HG03196 (cell line): ENCODE measurements at regions not wholly inside any gene's neighbourhood (a gene's known extent, or its start where the extent isn't known, plus 50 kb on each side); places are given as distances from the start of the nearest gene placed in this dataset.
"Not testable (repeated sequence)": the region's sequence is repeated elsewhere in the genome, so short reads cannot be mapped to it uniquely, and the experiment has no call there.

Experiments used
- ATAC-seq: cut with Tn5 transposase; IDR thresholded peaks from one replicate; pipeline ENCODE4 v1.9.1; 2021; ENCODE audit not compliant: unreplicated experiment

DNA sequence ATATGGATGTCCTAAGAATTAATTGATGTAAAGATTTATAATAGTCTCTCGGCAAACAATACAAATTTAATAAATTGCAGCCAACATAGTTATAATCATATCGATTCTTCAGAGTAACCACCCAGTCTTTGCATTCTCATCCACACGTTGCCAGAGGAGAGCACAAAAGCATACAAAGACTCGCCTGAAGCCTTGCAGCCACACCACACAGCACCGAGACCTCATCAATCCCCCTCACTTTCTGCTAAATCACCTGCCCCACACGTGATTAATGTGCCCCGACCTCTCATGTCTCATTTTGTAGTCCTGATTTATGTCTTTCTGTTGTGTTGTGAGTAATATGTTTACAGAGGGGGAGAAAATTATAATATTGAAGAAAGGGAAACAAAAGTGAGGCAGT lies 510.4 kb downstream of the TRIML1 start:
- no peak for ATAC-seq

DNA sequence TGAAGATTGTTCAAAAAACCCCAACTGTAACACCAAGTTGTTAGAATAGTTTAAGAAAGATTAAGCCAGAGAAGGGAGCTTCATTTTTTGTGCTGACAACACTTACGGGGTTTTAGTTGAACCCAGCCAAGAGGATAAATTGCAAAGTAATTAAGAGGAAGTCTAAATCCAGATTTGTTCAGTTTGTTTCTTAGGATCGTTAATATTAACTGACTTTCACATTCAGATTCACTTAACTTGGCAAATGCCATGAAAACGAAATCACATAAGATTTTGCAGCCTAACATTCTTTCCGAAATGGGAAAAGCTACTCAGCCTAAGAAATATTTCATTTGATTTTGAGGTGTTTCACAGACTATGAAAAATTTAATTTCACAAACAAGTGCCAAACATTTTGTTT lies 511.3 kb downstream of the TRIML1 start:
- no peak for ATAC-seq

DNA sequence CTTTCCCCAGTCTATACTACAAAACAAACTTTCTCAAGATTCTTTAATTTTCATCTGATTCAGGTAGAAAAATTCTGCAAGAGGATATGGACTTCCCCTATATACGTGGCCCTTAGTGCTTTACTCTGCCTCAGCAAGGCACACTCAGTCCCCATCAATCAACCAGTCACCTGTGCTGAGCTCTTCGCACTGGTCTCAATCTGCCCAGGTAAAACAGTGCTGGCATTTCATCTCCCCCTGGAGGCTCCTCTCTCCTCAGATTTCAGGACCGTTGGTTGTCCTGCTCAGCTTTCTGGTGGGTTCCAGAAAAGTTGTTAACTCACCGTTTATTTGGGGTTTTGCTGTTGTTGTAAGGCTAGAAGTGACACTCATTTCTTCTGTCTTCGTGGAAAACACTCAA lies 518.1 kb downstream of the TRIML1 start:
- no peak for ATAC-seq

DNA sequence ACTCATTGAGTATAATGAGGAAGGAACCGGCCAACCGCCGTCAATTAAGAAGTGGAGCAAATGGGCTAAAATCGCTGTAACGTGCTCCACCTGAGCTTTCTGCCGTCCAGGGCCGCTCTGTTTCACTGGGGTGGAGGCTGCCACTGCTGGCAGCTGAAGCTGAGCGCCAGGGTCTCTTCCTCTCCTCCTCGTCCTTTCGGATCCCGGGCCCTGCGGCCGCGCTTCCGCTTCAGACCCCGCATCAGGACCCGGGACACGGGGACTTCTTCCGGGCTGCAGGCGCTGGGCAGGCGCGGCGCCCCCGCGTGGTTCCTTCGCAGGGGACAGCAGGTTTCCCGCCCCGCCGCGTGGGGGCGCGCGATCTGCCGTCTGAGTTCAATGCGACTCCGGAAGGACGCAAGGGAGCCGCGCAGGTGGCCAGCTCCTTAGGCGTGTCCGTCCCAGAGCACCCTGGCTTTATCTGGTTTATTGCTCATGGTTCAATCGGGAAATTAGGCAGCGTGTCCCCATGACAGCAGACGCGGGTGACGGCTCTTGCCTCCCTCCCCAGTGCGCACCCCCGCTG lies 519.8 kb downstream of the TRIML1 start:
- ATAC-seq = no peak

DNA sequence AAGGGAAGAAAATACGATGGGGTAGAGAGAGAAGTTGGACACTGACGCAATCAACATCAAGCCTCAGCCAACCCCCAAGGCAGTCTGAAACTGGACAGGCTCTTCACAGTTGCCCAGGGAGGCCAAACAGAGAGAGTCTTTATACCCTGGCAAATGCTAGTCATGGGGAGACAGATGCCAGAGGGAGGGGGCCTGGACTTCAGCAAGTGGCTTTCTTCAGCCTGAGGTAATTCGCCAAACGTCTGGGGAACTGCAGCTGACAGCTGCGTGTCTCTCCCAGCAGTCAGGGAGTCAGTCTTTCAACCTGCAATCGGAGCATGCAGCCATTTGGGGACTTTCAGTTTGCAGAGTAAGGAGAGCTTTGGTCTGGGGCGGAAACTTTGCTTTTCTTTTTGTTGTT lies 521.6 kb downstream of the TRIML1 start:
- no peak for ATAC-seq

DNA sequence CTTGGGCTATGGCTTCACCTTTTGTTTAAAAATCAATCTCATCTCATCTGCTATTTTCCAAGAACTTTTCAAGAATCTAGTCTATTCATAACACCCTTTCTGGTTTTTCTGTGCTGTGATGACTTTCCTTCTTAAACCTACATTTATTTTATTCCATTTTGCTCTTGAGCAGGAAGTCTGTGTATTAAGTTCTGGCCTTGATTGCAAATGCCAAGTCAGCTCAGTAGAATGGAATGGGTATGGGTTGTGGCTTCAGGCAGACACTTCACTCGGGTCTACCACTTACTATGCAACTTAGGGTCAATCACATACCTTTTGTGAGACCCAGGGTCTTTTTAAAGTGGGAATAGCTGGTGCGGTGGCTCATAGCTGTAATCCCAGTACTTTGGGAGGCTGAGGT lies 522.3 kb downstream of the TRIML1 start:
- ATAC-seq = no peak

DNA sequence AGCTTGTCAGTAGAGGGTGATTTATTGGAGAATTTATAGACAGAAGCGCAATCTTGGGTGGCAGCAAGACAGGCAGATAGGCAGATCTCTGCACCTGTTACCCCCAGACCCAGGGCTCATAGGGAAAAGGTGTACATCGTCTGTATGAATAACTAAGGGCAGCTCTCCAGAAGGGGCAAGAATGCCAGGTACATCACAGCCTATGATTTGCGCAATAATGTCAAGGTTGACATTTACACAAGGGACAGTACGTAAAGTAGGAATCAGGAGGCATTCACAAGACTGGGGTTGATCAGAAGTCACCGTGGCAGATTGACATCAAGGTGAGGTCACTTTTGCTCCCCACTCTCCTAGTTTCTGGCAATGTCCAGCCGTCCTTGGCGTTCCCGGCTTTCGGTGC lies 524.1 kb downstream of the TRIML1 start:
- ATAC-seq = no peak

DNA sequence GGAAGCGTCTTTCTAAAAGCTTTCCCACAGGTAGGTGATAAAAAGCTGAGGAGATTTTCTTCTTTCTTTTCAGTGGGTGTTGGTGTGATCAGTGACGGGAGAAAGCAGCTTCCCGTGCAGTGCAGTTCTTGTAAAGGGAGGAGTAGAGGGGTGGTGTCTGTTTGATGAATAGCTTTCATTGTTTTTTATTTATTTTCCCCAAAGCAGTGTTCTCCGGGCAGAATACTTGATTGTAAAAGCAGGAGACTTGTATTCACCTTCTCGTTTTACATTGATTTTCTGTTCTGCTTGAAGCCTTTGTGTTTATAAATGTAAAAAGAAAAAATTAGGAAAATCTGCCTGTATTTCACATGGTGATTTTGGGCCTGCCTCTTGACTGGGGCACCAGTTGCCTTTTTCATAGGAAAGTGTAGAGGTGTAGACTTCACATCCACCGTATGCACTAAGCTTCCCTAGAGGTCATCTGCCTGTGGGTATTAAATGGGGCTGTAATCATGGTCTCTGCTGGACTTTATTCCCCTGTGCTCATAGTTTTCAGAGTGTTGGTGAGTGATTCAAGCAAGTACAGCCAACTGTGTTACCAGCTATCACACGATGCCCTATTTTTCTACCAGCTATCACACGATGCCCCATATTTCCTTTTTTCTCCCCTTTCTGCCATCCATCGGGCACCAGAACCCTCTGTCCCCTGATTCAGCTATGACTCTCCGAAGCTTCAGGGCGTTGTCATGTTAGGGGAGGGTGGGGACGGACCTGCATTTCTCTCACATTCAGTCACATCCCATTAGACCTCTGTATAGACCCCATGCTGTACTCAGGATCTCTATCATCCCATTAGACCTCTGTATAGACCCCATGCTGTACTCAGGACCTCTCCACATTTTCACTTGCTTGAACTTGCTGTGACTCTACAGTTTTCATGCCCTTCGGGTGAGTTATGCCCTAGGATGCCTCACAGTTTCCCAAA lies 526.5 kb downstream of the TRIML1 start:
- no peak for ATAC-seq

DNA sequence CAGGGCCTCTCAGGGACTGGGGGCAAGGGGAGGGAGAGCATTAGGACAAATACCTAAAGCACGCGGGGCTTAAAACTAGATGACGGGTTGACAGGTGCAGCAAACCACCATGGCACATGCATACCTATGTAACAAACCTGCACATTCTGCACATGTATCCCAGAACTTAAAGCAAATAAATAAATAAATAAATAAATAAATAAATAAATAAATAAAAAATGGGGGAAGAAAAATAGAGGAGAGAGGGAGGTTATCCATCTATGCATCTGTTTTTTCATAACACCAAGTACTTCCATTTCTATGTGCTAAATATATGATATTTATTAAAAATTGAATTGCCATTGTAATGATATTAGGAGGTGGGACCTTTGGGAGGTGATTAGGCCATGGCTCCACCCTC lies 539.5 kb downstream of the TRIML1 start:
- not testable (repeated sequence) for ATAC-seq

DNA sequence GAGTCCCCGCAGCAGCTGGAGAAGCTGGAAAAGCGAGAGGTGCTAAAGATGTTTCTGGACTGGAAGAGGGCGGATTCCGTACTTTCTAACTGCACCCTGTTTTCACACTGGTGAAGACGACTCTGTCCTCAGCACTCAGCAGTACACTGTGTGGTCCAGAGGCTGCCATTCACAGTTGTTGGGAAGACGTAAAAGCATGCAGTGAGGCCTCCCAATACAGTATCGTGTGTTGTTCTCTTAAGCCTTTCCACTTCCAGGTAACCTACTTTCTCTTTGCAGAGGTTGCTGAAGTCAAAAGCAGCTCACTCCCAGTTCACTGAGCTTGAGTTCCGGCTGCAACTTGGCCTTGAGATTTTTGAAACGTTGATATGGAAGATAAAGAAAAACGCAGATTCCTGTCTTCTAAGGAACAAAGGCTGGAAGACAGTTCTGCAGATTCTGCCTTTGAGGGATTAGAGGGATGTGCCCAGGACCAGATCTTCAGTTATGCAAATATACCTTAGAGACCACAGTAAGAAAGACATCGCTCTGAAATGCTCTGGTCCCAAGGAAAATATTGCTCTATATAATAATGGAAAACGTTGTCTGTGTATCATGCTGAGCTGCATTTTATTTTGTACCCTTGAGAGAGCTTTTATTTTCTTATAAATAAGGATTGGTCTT lies 540.9 kb downstream of the TRIML1 start:
- ATAC-seq = no peak

DNA sequence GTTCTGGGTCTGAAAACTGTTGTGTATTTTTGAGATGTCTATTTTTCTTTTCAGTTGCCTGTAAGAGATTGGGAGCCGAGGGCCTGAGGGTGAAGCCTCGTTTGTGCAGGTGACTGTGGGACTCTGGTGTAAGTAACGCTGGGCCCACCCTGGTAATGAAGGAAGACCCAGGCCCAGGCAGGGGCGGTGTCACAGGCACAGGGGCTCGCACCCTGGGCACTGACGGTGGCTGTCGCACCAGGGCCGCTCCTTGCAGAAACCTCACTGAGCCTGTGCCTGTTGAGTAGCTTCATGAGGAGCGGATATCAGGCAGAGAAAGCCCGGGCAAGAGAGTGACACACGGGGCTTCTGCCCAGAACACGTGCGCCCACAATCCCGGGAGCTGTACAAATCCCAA lies 541.4 kb downstream of the TRIML1 start:
- no peak for ATAC-seq

DNA sequence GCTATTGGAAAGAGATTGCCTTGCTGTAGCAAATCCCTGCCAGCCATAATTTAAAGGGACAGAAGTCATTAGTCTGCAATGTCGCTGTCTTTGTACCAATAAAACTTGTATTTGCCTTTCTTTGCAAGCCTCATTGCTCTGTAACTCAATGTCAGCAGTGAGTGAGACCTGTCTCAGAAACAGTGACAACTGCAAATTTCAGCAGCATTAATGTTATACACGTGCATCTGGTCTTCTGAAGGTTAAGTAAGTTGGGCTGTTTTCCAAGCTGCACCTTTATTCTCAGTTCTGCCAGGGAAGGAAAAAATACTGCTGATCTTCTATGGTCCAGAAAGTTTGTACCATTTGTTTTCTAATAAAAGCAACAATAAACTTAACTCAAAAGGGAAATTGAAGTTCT lies 543.1 kb downstream of the TRIML1 start:
- ATAC-seq = no peak

DNA sequence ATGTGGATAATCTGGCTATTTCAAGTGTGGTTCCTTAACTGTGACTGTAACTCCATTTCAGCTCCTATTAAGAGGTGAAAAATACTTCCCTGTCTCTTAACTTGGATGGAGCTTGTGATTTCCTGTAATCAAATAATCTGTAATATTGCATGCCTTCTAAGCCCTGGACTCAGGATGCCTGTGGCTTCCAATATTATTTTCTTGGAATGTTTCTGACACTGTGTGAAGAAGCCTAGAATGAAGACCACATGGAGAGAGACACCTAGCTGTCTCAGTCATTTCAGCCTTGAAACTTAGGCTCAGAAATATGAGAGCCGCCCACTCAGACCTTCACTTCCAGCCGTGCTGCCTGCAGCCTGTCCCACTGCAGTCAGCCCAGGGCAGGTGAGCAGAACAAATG lies 544.3 kb downstream of the TRIML1 start:
- no peak for ATAC-seq

DNA sequence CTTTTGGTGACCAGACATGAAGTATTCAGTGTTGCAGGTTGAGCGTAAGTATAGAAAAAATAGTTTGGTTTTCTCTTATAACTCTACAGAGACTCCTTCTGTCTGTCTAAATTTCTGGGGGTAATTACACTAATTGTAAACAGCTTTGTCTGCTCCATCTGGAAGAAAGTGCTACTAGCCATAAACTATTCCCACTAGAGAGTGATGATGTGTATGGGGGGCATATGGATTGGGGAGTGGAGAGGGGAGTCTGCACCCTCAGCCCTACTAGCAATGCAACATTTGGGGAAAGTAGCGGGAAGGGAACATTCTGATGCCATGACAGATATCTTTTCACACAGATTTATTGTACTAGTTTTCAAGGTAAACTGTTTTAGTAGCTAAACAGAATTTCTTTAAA lies 549.7 kb downstream of the TRIML1 start:
- no peak for ATAC-seq

DNA sequence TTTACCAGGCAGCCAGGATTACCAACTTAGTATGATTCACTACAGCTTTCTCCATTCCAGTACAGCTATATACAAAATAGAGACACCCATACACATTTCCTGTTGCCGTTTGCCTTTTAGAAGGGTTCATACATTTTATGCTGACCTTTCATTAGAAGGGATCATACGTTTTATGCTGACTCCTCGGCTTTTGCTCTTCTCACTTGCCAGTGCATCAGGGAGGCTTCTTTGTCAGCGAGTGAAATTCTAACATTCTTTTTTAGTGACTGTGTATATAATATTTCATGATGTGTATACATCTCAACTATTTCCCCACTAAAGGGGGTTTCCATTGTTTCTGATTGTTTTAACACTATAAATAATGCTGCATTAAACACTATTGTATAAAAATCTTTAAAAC lies 552.6 kb downstream of the TRIML1 start:
- no peak for ATAC-seq

DNA sequence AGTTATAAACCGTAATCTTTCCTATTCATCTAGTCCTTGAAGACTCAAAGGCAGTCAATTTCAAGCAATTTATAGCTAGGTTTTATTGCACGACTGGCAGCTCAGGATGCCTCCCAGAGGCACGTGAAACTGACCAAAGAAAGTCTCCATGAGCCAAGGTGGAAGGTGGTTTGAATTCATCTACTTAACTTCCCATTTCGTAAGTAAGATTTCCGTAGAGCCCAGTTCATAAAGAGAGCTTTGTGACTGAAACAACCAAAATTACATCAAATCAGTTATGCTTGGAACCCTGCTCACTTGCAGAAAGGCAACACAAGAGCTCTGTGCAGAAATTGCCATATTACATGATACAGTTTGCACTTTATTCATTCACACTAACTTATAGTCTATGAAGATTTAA lies 556.0 kb downstream of the TRIML1 start:
- no peak for ATAC-seq

DNA sequence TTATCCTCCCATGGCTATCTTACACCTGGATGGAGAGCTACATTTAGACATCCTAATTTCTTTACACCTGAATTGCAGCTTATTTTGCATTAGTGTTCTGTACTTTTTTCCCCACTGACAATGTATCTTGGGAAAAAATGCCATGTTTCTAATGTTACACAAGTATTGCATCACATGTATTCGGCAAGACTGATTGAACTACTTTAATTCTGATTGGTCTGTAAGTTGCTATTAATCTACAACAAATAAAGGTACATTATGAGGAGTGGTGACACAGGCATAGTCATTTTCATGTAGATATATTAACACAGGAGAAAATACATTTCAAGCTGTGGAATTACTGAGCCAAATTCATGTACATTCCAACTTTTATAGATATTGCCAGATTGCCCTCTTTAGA lies 558.0 kb downstream of the TRIML1 start:
- ATAC-seq = no peak

DNA sequence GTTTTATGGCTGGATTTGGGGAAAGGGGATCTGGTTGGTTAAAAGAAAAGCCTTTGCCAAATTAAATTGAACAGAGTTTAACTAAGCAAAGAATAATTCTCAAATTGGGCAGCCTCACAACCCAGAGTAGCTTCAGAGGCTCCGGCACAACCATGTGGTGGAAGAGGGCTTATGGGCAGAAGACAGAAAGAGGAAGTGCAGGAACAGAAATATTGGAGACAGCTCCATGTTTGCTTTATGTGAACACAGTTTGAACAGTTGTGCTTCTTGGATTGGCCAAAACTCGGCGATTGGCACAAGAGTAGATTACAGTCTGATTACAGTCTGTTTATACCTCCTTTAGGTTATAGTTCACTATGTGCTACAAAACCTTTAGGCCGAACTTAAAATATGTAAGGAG lies 562.7 kb downstream of the TRIML1 start:
- no peak for ATAC-seq

DNA sequence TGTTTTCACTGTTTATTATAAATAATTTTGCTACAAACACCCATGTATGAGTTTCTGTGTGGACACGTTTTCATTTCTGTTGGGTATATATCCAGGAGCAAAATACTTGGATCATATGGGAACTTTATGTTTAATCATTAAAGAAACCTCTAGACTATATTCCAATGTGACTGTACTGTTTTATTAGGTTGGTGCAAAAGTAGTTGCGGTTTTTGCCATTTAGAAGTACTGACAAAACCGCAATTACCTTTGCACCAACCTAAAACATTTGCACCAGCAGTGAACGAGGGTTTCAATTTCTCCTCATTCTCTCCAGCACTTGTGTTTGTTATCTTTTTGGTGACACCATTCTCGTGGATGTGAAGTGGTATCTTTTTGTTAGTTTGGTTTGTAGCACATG lies 565.0 kb downstream of the TRIML1 start:
- no peak for ATAC-seq

DNA sequence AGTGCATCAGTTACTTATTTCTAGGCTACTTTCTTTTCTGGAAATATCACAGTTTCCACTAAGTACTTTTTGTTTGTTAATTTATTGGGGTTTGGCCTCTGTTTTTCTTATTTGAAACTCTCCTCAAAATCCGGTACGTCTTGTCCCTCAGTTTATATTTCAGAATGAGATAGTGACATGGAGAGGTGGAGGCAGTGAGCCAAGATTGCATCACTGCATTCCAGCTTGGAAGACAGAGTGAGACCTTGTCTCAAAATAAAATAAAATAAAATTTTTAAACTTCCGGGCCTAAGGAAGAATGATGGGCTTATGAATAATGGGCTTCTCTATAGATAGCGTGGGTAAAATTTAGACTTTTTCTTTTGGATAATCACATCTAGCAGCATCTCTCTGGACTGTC lies 567.8 kb downstream of the TRIML1 start:
- no peak for ATAC-seq

DNA sequence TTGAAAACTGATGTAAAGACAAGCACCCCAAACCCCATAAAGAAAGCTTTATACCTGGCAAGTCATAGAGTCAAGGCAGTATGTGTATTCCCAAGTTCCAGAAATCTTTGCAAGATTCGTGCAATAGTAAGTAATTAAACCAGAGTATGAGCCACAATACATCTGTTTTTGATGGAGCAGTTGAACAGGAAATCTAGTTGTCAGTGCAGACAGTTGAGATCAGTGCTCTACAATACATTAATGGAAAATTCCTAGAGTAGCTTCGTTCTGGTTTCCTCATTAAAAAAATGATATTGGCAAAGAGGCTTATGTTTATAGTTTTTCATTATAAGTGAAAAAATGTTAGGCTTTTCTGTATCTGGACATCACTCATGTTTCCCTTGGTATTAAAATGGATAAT lies 575.3 kb downstream of the TRIML1 start:
- no peak for ATAC-seq

DNA sequence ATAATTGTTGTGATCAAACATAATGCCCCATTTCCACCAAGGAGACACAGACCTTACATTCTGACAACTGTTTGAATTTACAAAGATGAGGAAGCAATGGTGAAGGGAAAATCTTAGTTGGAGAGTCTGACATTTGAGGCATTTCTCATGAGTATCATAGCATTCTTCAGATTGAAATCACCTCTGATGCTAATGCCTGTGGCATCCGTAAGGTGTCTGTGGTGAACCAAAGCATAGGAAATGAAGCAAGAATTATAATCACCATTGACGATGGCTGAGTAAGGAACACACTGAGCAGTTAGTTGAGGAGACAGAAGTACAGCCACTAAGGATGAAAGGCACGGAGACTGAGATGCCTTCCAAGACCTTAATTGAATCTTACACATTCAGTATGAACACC lies 575.7 kb downstream of the TRIML1 start:
- no peak for ATAC-seq
